Thyroid gland (tissue), 4 donors: ENCODE measurements at regions not wholly inside any gene's neighbourhood (a gene's known extent, or its start where the extent isn't known, plus 50 kb on each side); places are given as distances from the start of the nearest gene placed in this dataset.

Experiments used
- DNase-seq, 2 donors: peaks; one replicate each; pipeline ENCODE4 v3.0.0-alpha.2; 2019
- H3K27ac ChIP-seq, 3 donors: fragments of 200-600 bp; sonication (generic); 1 replicate in 2 of 3; 2 replicates in 1 of 3; pipeline ENCODE4 v1.5.1; 2016 to 2019; ENCODE audit warnings: mild to moderate bottlenecking in 1 of 3, moderate library complexity in 1 of 3
- H3K27me3 ChIP-seq: fragments of 200-600 bp; sonication (generic); one replicate; pipeline ENCODE4 v1.5.1; 2019
- H3K36me3 ChIP-seq, 2 donors: fragments of 200-600 bp; sonication (generic); one replicate each; pipeline ENCODE4 v1.5.1; 2016 to 2019
- H3K4me1 ChIP-seq, 2 donors: fragments of 200-600 bp; sonication (generic); one replicate each; pipeline ENCODE4 v1.5.1; 2017 to 2019
- H3K4me3 ChIP-seq, 3 donors: fragments of 200-600 bp; sonication (generic); replicated peaks in 1 of 3; 1 replicate in 2 of 3; 2 replicates in 1 of 3; pipeline ENCODE4 v1.5.1; 2016; ENCODE audit warnings: mild to moderate bottlenecking in 1 of 3
- H3K9me3 ChIP-seq: fragments of 200-600 bp; sonication (generic); one replicate; pipeline ENCODE4 v1.5.1; 2017
- CTCF ChIP-seq, 6 experiments: fragments of 200-600 bp in 3 of 6; fragments of 450-650 bp in 3 of 6; sonication (generic) in 3 of 6; IDR thresholded peaks; one replicate each; pipeline ENCODE4 v1.5.1; 2016 to 2019; ENCODE audit warnings: antibody characterized with exemption in 6 of 6, mild to moderate bottlenecking in 2 of 6, inconsistent platforms in 1 of 6, moderate library complexity in 1 of 6
- POLR2A ChIP-seq, 2 donors: fragments of 450-650 bp; IDR thresholded peaks; one replicate each; pipeline ENCODE4 v1.6.1; 2017; ENCODE audit warnings: antibody characterized with exemption in 2 of 2, mild to moderate bottlenecking in 2 of 2, moderate library complexity in 1 of 2
- WGBS, 2 donors: methylation state at CpG; one replicate each; pipeline ENCODE4 v1.1.5; 2017; 5-methylcytosine and 5-hydroxymethylcytosine counted together
- intact Hi-C: fragments of 100-400 bp; cut with DNase I; formaldehyde crosslinking; loops from one replicate; pipeline ENCODE4 v1.15.1; 2023

GRCh38 chr3:144643771-144644198 is 672.2 kb downstream of the DIPK2A start:
- H3K4me3 ChIP-seq, result no peak overlapping the region
- H3K27ac ChIP-seq, result no peak overlapping the region
- 46 to 69% methylated on average over 3 of the region's 3 CpGs for WGBS, 2 donors
- TF ChIP-seq CTCF (IDR thresholded peaks at IDR 0.05) (no peak), POLR2A (IDR thresholded peaks at IDR 0.05) (no peak)
- intact Hi-C loops, result no loop called here
- H3K27me3 ChIP-seq, result no peaks in the 10 kb centered on the region
- no peaks in the 10 kb centered on the region for H3K4me1 ChIP-seq
- H3K9me3 ChIP-seq, result no peaks in the 10 kb centered on the region
- no peaks in the 10 kb centered on the region for H3K36me3 ChIP-seq
- no peak for DNase-seq

GRCh38 chr3:144645300-144645699 is 673.7 kb downstream of the DIPK2A start:
- Histone ChIP-seq H3K27me3 (no peaks in the 10 kb centered on the region), H3K4me1 (no peaks in the 10 kb centered on the region), H3K27ac (no peak overlapping the region), H3K36me3 (no peaks in the 10 kb centered on the region), H3K4me3 (no peak overlapping the region), H3K9me3 (no peaks in the 10 kb centered on the region)
- no peak for TF ChIP-seq POLR2A (IDR thresholded peaks at IDR 0.05)
- no peak for TF ChIP-seq CTCF (IDR thresholded peaks at IDR 0.05)
- intact Hi-C loops, result no loop called here
- WGBS, 2 donors, result 92 to 100% methylated on average over 1 of the region's 1 CpG
- DNase-seq, result no peak

- no peak overlapping the region for H3K4me3 ChIP-seq
- no peak for TF ChIP-seq POLR2A (IDR thresholded peaks at IDR 0.05)
- no peak for TF ChIP-seq CTCF (IDR thresholded peaks at IDR 0.05)
These were observed 678.8 kb downstream of the DIPK2A start for GRCh38 chr3:144650380-144650779.

GRCh38 chr3:144652573-144652972 is 681.0 kb downstream of the DIPK2A start:
- intact Hi-C loops, result no loop called here
- no peak for TF ChIP-seq CTCF (IDR thresholded peaks at IDR 0.05)
- WGBS, 2 donors, result 86 to 93% methylated on average over 2 of the region's 2 CpGs
- H3K27ac ChIP-seq, result no peak overlapping the region
- H3K27me3 ChIP-seq, result no peaks in the 10 kb centered on the region
- H3K9me3 ChIP-seq, result no peaks in the 10 kb centered on the region
- no peak for DNase-seq
- no peaks in the 10 kb centered on the region for H3K36me3 ChIP-seq
- H3K4me3 ChIP-seq, result no peak overlapping the region
- no peaks in the 10 kb centered on the region for H3K4me1 ChIP-seq

More at GRCh38 chr3:144650380-144650779, 678.8 kb downstream of the DIPK2A start:
- H3K27me3 ChIP-seq, result no peaks in the 10 kb centered on the region
- H3K4me1 ChIP-seq, result no peaks in the 10 kb centered on the region
- H3K27ac ChIP-seq, result no peak overlapping the region
- DNase-seq, result no peak
- WGBS, 2 donors, result 95 to 96% methylated on average over 5 of the region's 5 CpGs
- H3K9me3 ChIP-seq, result no peaks in the 10 kb centered on the region
- H3K36me3 ChIP-seq, result no peaks in the 10 kb centered on the region
- intact Hi-C loops, result no loop called here

- WGBS, 2 donors, result 72 to 81% methylated on average over 1 of the region's 1 CpG
- Histone ChIP-seq H3K4me1 (no peaks in the 10 kb centered on the region), H3K36me3 (no peaks in the 10 kb centered on the region), H3K4me3 (no peak overlapping the region), H3K27me3 (no peaks in the 10 kb centered on the region), H3K27ac (no peak overlapping the region), H3K9me3 (no peaks in the 10 kb centered on the region)
- no peak for TF ChIP-seq POLR2A (IDR thresholded peaks at IDR 0.05)
- TF ChIP-seq CTCF (IDR thresholded peaks at IDR 0.05), result no peak
- no peak for DNase-seq
- intact Hi-C loops, result no loop called here
These were observed 683.8 kb downstream of the DIPK2A start for GRCh38 chr3:144655423-144655822.
